B cell (primary cell): ENCODE measurements at regions not wholly inside any gene's neighbourhood (a gene's known extent, or its start where the extent isn't known, plus 50 kb on each side); places are given as distances from the start of the nearest gene placed in this dataset.

Experiments used
- ATAC-seq: fragments of 200-7000 bp; cut with Tn5 transposase; one replicate; pipeline ENCODE4 v1.10.0; 2021; ENCODE audit warnings: low read depth, mild to moderate bottlenecking, moderate number of reproducible peaks, moderate library complexity
- CTCF ChIA-PET: fragments of 350-600 bp; sonication (Branson Sonifier 250); formaldehyde crosslinking; loops from one replicate; lab custom pipeline; 2021; ENCODE audit warnings: antibody characterized with exemption, inconsistent platforms; lab: Charles Lee
- POLR2A ChIA-PET: fragments of 350-600 bp; sonication (Branson Sonifier 250); formaldehyde crosslinking; loops from one replicate; lab custom pipeline; 2021; ENCODE audit warnings: antibody characterized with exemption; lab: Charles Lee
- DNase-seq: peaks from one replicate; pipeline ENCODE4 v3.0.0; 2013
- H2AFZ ChIP-seq: 2 replicates; pipeline ENCODE4 v1.6.1; 2012; ENCODE audit warnings: mild to moderate bottlenecking, low read depth, low read length; ENCODE audit not compliant: insufficient read depth, poor library complexity, severe bottlenecking
- H3K27ac ChIP-seq, 2 donors: 1 replicate in 1 of 2; 2 replicates in 1 of 2; pipeline ENCODE4 v1.5.1; 2012 to 2013; ENCODE audit warnings: low read length in 2 of 2, mild to moderate bottlenecking in 2 of 2, moderate library complexity in 1 of 2
- H3K27me3 ChIP-seq, 4 experiments: fragments of 200-600 bp in 1 of 4; sonication (generic) in 1 of 4; replicated peaks in 1 of 4; 1 replicate in 2 of 4; 2 replicates in 2 of 4; pipeline versions ENCODE4 v1.6.1 to v1.7.0; 2013 to 2016; ENCODE audit warnings: low read length in 3 of 4, mild to moderate bottlenecking in 2 of 4, mixed read lengths in 1 of 4, moderate library complexity in 1 of 4; ENCODE audit not compliant: insufficient read depth in 4 of 4, control insufficient read depth in 3 of 4; ENCODE audit errors: control extremely low read depth in 1 of 4
- H3K36me3 ChIP-seq, 2 experiments: replicated peaks in 1 of 2; 1 replicate in 1 of 2; 2 replicates in 1 of 2; pipeline versions ENCODE4 v1.6.1 to v1.7.1; 2013; ENCODE audit warnings: low read length in 1 of 2; ENCODE audit not compliant: insufficient read depth in 2 of 2, control insufficient read depth in 1 of 2; ENCODE audit errors: control extremely low read depth in 1 of 2, extremely low read depth in 1 of 2
- H3K4me1 ChIP-seq, 2 donors: fragments of 200-600 bp in 1 of 2; sonication (generic) in 1 of 2; 1 replicate in 1 of 2; 2 replicates in 1 of 2; pipeline versions ENCODE4 v1.5.1 to v1.6.1; 2013 to 2017; ENCODE audit warnings: low read length in 2 of 2; ENCODE audit not compliant: control insufficient read depth in 2 of 2, insufficient read depth in 2 of 2
- H3K4me2 ChIP-seq: replicated peaks from 2 replicates; pipeline ENCODE3; 2012; ENCODE audit warnings: mild to moderate bottlenecking, low read depth, low read length; ENCODE audit not compliant: poor library complexity, severe bottlenecking
- H3K4me3 ChIP-seq, 5 experiments: fragments of 200-600 bp in 1 of 5; sonication (generic) in 1 of 5; 1 replicate in 3 of 5; 2 replicates in 2 of 5; pipeline versions ENCODE4 v1.5.1 to v1.7.0; 2011 to 2016; ENCODE audit warnings: low read length in 4 of 5, mild to moderate bottlenecking in 4 of 5, low read depth in 2 of 5, control low read depth in 1 of 5, moderate library complexity in 1 of 5; ENCODE audit not compliant: insufficient read depth in 1 of 5; ENCODE audit errors: control extremely low read depth in 1 of 5, extremely low read depth in 1 of 5
- H3K79me2 ChIP-seq: fragments of 200-600 bp; sonication (generic); one replicate; pipeline ENCODE4 v1.6.0; 2016; ENCODE audit warnings: low read length; ENCODE audit not compliant: control insufficient read depth, insufficient read depth
- H3K9ac ChIP-seq: fragments of 200-600 bp; sonication (generic); 2 replicates; pipeline ENCODE4 v1.6.1; 2017; ENCODE audit warnings: mild to moderate bottlenecking, low read length, moderate library complexity
- H3K9me3 ChIP-seq, 3 donors: one replicate each; pipeline versions ENCODE4 v1.6.1 to v1.7.1; 2013; ENCODE audit warnings: low read length in 2 of 3; ENCODE audit not compliant: control insufficient read depth in 2 of 3, insufficient read depth in 1 of 3; ENCODE audit errors: control extremely low read depth in 1 of 3
- H4K20me1 ChIP-seq: 2 replicates; pipeline ENCODE4 v1.6.0; 2012; ENCODE audit warnings: mild to moderate bottlenecking, low read length; ENCODE audit not compliant: insufficient read depth, control insufficient read depth, poor library complexity, severe bottlenecking
- H3K27ac Mint-ChIP-seq: one replicate; pipeline ENCODE4 v1.8.0; 2021; ENCODE audit warnings: mixed read lengths
- H3K27me3 Mint-ChIP-seq: one replicate; pipeline ENCODE4 v1.8.0; 2021; ENCODE audit warnings: mixed read lengths
- H3K4me1 Mint-ChIP-seq: one replicate; pipeline ENCODE4 v1.8.0; 2021; ENCODE audit warnings: mixed read lengths
- H3K4me3 Mint-ChIP-seq: one replicate; pipeline ENCODE4 v1.8.0; 2021; ENCODE audit warnings: mixed read lengths
- H3K9me3 Mint-ChIP-seq: one replicate; pipeline ENCODE4 v1.8.0; 2022; ENCODE audit warnings: mixed read lengths; ENCODE audit not compliant: insufficient read depth
- EZH2 ChIP-seq: IDR thresholded peaks from 2 replicates; pipeline ENCODE4 v1.6.1; 2012; ENCODE audit warnings: borderline replicate concordance, low read depth, mild to moderate bottlenecking, moderate library complexity, low read length; ENCODE audit not compliant: insufficient read depth, poor library complexity, severe bottlenecking
- WGBS: methylation state at CpG from one replicate; pipeline ENCODE4 v1.1.5; 2013; ENCODE audit warnings: missing lambda C conversion rate; ENCODE audit not compliant: insufficient coverage; 5-methylcytosine and 5-hydroxymethylcytosine counted together
- intact Hi-C: fragments of 100-400 bp; cut with micrococcal nuclease; formaldehyde crosslinking; loops from one replicate; pipeline ENCODE4 v1.10.0; 2022
- TF ChIP-seq, protein P1 (sequence below): fragments of 200-600 bp; IDR thresholded peaks from one replicate; pipeline ENCODE4 v1.8.0; 2022; ENCODE audit warnings: antibody characterized with exemption, mild to moderate bottlenecking

DNA sequence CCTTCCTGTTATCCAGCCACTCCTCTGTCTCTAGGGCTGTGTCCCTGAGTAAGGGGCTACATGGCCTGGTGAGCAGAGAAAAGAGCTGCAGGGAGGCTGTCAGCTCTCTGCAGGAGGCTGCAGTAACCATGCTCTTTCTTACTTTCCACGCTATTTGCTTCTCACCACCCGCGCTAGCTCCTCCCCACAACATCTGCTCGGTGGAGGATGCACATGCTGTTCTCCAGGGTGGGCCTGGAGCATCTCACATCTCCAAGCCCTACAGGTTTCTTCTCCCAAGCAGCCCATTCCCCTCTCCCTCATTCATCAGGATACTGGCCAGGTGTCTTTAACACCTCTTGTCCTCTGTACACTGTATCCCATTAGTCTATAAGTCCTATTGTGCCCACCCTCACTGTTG is 103.8 kb downstream of the IER5 start:
- Histone ChIP-seq H3K27me3 (peaks cover 0 to 22% (median 6%) of the 10 kb centered on the region in 4 experiments), H3K4me1 (peaks cover 7 to 10% of the 10 kb centered on the region in 2 donors), H3K79me2 (no peaks in the 10 kb centered on the region), H3K9me3 (peaks cover 0 to 7% (median 0%) of the 10 kb centered on the region in 3 donors), H3K27ac (no peak overlapping the region), H3K4me3 (no peak overlapping the region), H2AFZ (no peak overlapping the region), H4K20me1 (no peaks in the 10 kb centered on the region), H3K4me2 (no peak overlapping the region), H3K36me3 (no peaks in the 10 kb centered on the region), H3K9ac (no peak overlapping the region)
- no peak for ATAC-seq
- H3K4me1 Mint-ChIP-seq, result peaks cover 5% of the 10 kb centered on the region
- H3K27me3 Mint-ChIP-seq, result peaks cover 46% of the 10 kb centered on the region
- ChIA-PET CTCF (interaction anchor here (1.2 to 2.3 kb wide), 2 partner anchors 10 to 22 kb away, joined by 3 to 8 read pairs; no protein-coding TSS in a partner anchor), POLR2A (no interaction called here)
- no peak for DNase-seq
- intact Hi-C loops, result no loop called here
- peaks cover 2% of the 10 kb centered on the region for H3K9me3 Mint-ChIP-seq
- 80% methylated on average over 4 of the region's 4 CpGs for WGBS
- H3K27ac Mint-ChIP-seq, result no peak overlapping the region
- no peak overlapping the region for H3K4me3 Mint-ChIP-seq
- TF ChIP-seq, protein P1, sequence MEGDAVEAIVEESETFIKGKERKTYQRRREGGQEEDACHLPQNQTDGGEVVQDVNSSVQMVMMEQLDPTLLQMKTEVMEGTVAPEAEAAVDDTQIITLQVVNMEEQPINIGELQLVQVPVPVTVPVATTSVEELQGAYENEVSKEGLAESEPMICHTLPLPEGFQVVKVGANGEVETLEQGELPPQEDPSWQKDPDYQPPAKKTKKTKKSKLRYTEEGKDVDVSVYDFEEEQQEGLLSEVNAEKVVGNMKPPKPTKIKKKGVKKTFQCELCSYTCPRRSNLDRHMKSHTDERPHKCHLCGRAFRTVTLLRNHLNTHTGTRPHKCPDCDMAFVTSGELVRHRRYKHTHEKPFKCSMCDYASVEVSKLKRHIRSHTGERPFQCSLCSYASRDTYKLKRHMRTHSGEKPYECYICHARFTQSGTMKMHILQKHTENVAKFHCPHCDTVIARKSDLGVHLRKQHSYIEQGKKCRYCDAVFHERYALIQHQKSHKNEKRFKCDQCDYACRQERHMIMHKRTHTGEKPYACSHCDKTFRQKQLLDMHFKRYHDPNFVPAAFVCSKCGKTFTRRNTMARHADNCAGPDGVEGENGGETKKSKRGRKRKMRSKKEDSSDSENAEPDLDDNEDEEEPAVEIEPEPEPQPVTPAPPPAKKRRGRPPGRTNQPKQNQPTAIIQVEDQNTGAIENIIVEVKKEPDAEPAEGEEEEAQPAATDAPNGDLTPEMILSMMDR, result no peak
- TF ChIP-seq EZH2, result no peak

DNA sequence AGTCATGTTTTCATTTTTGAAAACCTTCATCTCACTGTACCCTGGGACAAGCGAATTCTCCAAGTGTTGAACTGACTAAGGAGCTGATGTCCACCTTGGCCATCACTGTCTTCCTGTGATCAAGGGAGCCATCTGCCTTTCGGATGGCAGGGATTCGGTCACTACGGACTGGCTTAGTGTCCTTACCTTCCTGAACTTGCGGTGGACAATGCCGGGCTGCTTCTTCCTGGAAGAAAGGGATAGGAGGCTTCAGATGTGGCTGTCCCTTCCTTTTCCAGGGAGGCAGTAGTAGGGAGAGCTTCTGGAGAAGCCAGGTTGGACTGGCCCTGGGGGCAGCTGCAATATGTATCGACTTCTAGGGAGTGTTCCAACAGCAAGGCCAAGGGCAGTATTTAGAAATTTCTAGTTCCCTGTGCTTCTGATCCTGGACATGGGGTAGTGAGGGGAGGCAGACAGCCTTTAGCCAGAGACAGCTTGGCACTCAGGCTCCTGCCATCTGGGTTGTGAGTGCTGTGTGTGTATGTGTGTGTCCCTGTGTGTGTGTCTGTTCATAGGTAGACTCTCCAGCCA is 114.6 kb downstream of the IER5 start:
- H3K36me3 ChIP-seq, result no peaks in the 10 kb centered on the region
- no peak overlapping the region for H3K4me3 Mint-ChIP-seq
- no peaks in the 10 kb centered on the region for H4K20me1 ChIP-seq
- POLR2A ChIA-PET, result no interaction called here
- H3K9ac ChIP-seq, result no peak overlapping the region
- H3K9me3 Mint-ChIP-seq, result no peaks in the 10 kb centered on the region
- CTCF ChIA-PET, result interaction anchor here (2.0 kb wide), 1 partner anchor 12 kb away, joined by 8 read pairs; no protein-coding TSS in a partner anchor
- H3K27me3 Mint-ChIP-seq, result peaks cover 18% of the 10 kb centered on the region
- H3K4me1 ChIP-seq, result no peaks in the 10 kb centered on the region
- no peaks in the 10 kb centered on the region for H3K27me3 ChIP-seq
- ATAC-seq (no peak), DNase-seq (no peak)
- H3K4me1 Mint-ChIP-seq, result no peaks in the 10 kb centered on the region
- H2AFZ ChIP-seq, result no peak overlapping the region
- H3K4me2 ChIP-seq, result no peak overlapping the region
- H3K4me3 ChIP-seq, result no peak overlapping the region
- H3K9me3 ChIP-seq, result no peaks in the 10 kb centered on the region
- TF ChIP-seq, protein P1, result no peak
- no peak for TF ChIP-seq EZH2
- WGBS, result 76% methylated on average over 7 of the region's 7 CpGs
- intact Hi-C loops, result no loop called here
- H3K79me2 ChIP-seq, result no peaks in the 10 kb centered on the region
- no peak overlapping the region for H3K27ac ChIP-seq
- no peak overlapping the region for H3K27ac Mint-ChIP-seq
